Small intestine (tissue), 7 donors: ENCODE measurements at regions not wholly inside any gene's neighbourhood (a gene's known extent, or its start where the extent isn't known, plus 50 kb on each side); places are given as distances from the start of the nearest gene placed in this dataset.
"Not testable (repeated sequence)": the region's sequence is repeated elsewhere in the genome, so short reads cannot be mapped to it uniquely, and the experiment has no call there.

Experiments used
- DNase-seq, 2 donors: peaks; one replicate each; pipeline versions ENCODE4 v3.0.0 to v3.0.0-alpha.2; 2013
- FAIRE-seq: peaks from 2 replicates; lab custom pipeline; 2012; peaks lifted over from hg19 to GRCh38; lab: Jason Lieb, UNC
- H3K27ac ChIP-seq, 3 donors: one replicate each; pipeline ENCODE4 v1.5.1; 2013; ENCODE audit warnings: low read length in 2 of 3, mild to moderate bottlenecking in 2 of 3, control low read depth in 1 of 3, inconsistent platforms in 1 of 3, low read depth in 1 of 3, moderate library complexity in 1 of 3
- H3K27me3 ChIP-seq, 3 donors: one replicate each; pipeline ENCODE4 v1.6.1; 2013; ENCODE audit warnings: low read length in 3 of 3, inconsistent platforms in 1 of 3; ENCODE audit not compliant: control insufficient read depth in 3 of 3, insufficient read depth in 3 of 3
- H3K36me3 ChIP-seq, 3 donors: one replicate each; pipeline ENCODE4 v1.6.1; 2013; ENCODE audit warnings: low read length in 3 of 3, inconsistent platforms in 1 of 3, low read depth in 1 of 3, mild to moderate bottlenecking in 1 of 3, moderate library complexity in 1 of 3; ENCODE audit not compliant: control insufficient read depth in 3 of 3, insufficient read depth in 2 of 3
- H3K4me1 ChIP-seq, 3 donors: one replicate each; pipeline ENCODE4 v1.6.1; 2013; ENCODE audit warnings: low read length in 2 of 3, inconsistent platforms in 1 of 3, low read depth in 1 of 3, mild to moderate bottlenecking in 1 of 3, moderate library complexity in 1 of 3; ENCODE audit not compliant: control insufficient read depth in 3 of 3, insufficient read depth in 2 of 3
- H3K4me3 ChIP-seq, 3 donors: one replicate each; pipeline ENCODE4 v1.5.1; 2013; ENCODE audit warnings: low read length in 3 of 3, control low read depth in 1 of 3, inconsistent platforms in 1 of 3, low read depth in 1 of 3, mild to moderate bottlenecking in 1 of 3, moderate library complexity in 1 of 3
- H3K9me3 ChIP-seq, 2 donors: one replicate each; pipeline ENCODE4 v1.6.1; 2013; ENCODE audit warnings: low read depth in 1 of 2, low read length in 1 of 2; ENCODE audit not compliant: control insufficient read depth in 2 of 2, insufficient read depth in 1 of 2
- WGBS, 3 donors: extraction: QIAGEN DNeasy Blood & Tissue Kit; methylation state at CpG; one replicate each; pipeline ENCODE4 v1.1.7; 2013; 5-methylcytosine and 5-hydroxymethylcytosine counted together
- donor health status: healthy with polysubstance abuse.
- donor health status: control.
- donor health status: control.
- donor health status: Bipolar disorder and iron deficiency.
- donor health status: healthy.

- H3K4me3 ChIP-seq, DNase-seq, H3K27me3 ChIP-seq, H3K4me1 ChIP-seq, H3K27ac ChIP-seq, H3K36me3 ChIP-seq, H3K9me3 ChIP-seq, FAIRE-seq: not testable (repeated sequence)
- WGBS, 3 donors, result 78 to 86% (median 83%) methylated on average over 12 of the region's 12 CpGs
Observed at GRCh38 chr1:2851918-2852317, 50.4 kb upstream of the TTC34 start.

- Histone ChIP-seq H3K4me3 (no peak overlapping the region), H3K9me3 (no peaks in the 10 kb centered on the region), H3K27me3 (peaks cover 0 to 3% (median 0%) of the 10 kb centered on the region in 3 donors), H3K4me1 (no peaks in the 10 kb centered on the region), H3K36me3 (no peaks in the 10 kb centered on the region), H3K27ac (no peak overlapping the region)
- FAIRE-seq (no peak), DNase-seq (no peak)
- 54 to 72% (median 67%) methylated on average over 9 of the region's 9 CpGs for WGBS, 3 donors
Observed at GRCh38 chr1:2853711-2854110, 52.2 kb upstream of the TTC34 start.

GRCh38 chr1:2854151-2854550 lies 52.7 kb upstream of the TTC34 start:
- no peak overlapping the region for H3K27ac ChIP-seq
- no peaks in the 10 kb centered on the region for H3K4me1 ChIP-seq
- H3K36me3 ChIP-seq, result no peaks in the 10 kb centered on the region
- no peak for DNase-seq
- no peak overlapping the region for H3K4me3 ChIP-seq
- H3K27me3 ChIP-seq, result peaks cover 0 to 3% (median 0%) of the 10 kb centered on the region in 3 donors
- FAIRE-seq, result no peak
- H3K9me3 ChIP-seq, result no peaks in the 10 kb centered on the region
- 72 to 82% (median 77%) methylated on average over 13 of the region's 13 CpGs for WGBS, 3 donors

GRCh38 chr1:2854611-2855010 lies 53.1 kb upstream of the TTC34 start:
- WGBS, 3 donors, result 69 to 72% (median 71%) methylated on average over 11 of the region's 11 CpGs
- peaks cover 0 to 3% (median 0%) of the 10 kb centered on the region in 3 donors for H3K27me3 ChIP-seq

GRCh38 chr1:2855206-2856065 lies 53.9 kb upstream of the TTC34 start:
- H3K4me1 ChIP-seq, result no peaks in the 10 kb centered on the region
- H3K27ac ChIP-seq, result no peak overlapping the region
- no peaks in the 10 kb centered on the region for H3K9me3 ChIP-seq
- WGBS, 3 donors, result 83 to 88% (median 85%) methylated on average over 55 to 57 of the region's 57 CpGs
- no peak for FAIRE-seq
- DNase-seq, result no peak
- no peaks in the 10 kb centered on the region for H3K36me3 ChIP-seq
- no peak overlapping the region for H3K4me3 ChIP-seq
- peaks cover 0 to 3% (median 0%) of the 10 kb centered on the region in 3 donors for H3K27me3 ChIP-seq

More at GRCh38 chr1:2854611-2855010, 53.1 kb upstream of the TTC34 start:
- no peaks in the 10 kb centered on the region for H3K4me1 ChIP-seq
- FAIRE-seq, result no peak
- no peak for DNase-seq
- H3K36me3 ChIP-seq, result no peaks in the 10 kb centered on the region
- H3K9me3 ChIP-seq, result no peaks in the 10 kb centered on the region
- H3K27ac ChIP-seq, result no peak overlapping the region
- H3K4me3 ChIP-seq, result no peak overlapping the region

- WGBS, 3 donors, result 62 to 70% (median 66%) methylated on average over 13 of the region's 13 CpGs
- Histone ChIP-seq H3K27ac (no peak overlapping the region), H3K4me1 (no peaks in the 10 kb centered on the region), H3K9me3 (no peaks in the 10 kb centered on the region), H3K4me3 (no peak overlapping the region), H3K36me3 (no peaks in the 10 kb centered on the region), H3K27me3 (peaks cover 0 to 3% (median 0%) of the 10 kb centered on the region in 3 donors)
- DNase-seq, result no peak
- FAIRE-seq, result no peak
Observed at GRCh38 chr1:2856066-2856390, 54.5 kb upstream of the TTC34 start.

GRCh38 chr1:2856676-2857375 lies 55.3 kb upstream of the TTC34 start:
- Histone ChIP-seq H3K27me3 (peaks cover 0 to 3% (median 0%) of the 10 kb centered on the region in 3 donors), H3K27ac (no peak overlapping the region), H3K4me3 (no peak overlapping the region), H3K36me3 (no peaks in the 10 kb centered on the region), H3K9me3 (no peaks in the 10 kb centered on the region), H3K4me1 (no peaks in the 10 kb centered on the region)
- DNase-seq (no peak), FAIRE-seq (no peak)
- WGBS, 3 donors, result 59 to 75% (median 67%) methylated on average over 20 to 23 of the region's 23 CpGs

GRCh38 chr1:2857521-2857920 lies 56.0 kb upstream of the TTC34 start:
- DNase-seq (no peak), FAIRE-seq (no peak)
- Histone ChIP-seq H3K27ac (no peak overlapping the region), H3K4me1 (no peaks in the 10 kb centered on the region), H3K4me3 (no peak overlapping the region), H3K9me3 (no peaks in the 10 kb centered on the region), H3K36me3 (no peaks in the 10 kb centered on the region), H3K27me3 (peaks cover 0 to 3% (median 0%) of the 10 kb centered on the region in 3 donors)
- WGBS, 3 donors, result 79 to 83% (median 82%) methylated on average over 15 of the region's 15 CpGs
